ENCODE measurements at regions not wholly inside any gene's neighbourhood (a gene's known extent, or its start where the extent isn't known, plus 50 kb on each side); places are given as distances from the start of the nearest gene placed in this dataset.

DNA sequence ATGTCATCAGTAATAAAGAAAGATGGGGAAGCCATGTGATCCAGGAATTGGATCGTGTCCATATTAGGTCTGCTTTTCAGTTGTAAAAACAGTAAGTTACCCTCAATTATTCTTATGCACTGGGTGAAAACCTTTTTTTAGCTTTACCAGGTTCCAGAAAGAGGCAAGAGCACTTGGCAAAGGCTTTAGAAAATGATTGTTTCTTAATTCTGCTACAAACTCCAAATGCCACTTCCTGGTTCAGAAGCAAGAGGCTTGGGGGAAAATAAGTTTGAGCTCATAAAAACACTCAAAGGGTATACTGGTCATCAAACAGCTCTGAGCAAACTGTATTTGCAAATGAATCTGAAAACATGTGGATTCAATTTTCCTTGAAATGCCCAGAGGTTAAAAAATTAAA, 615.6 kb downstream of the EBF1 start:
- H3K27ac ChIP-seq (ENCODE audit: control insufficient read depth, insufficient read depth, low read length) = no peak overlapping the region
- dilution Hi-C loops (cut with MboI; ENCODE audit: extremely low pct_ligation_motif_present, low sequenced_read_pairs) = no loop called here
- H3K79me2 ChIP-seq (ENCODE audit: control insufficient read depth, insufficient read depth, low read length) = no peaks in the 10 kb centered on the region
- no peak overlapping the region for H3K4me2 ChIP-seq (ENCODE audit: control insufficient read depth, extremely low read depth, insufficient read depth, low read depth, low read length)
- no peaks in the 10 kb centered on the region for H3K9me1 ChIP-seq (ENCODE audit: control insufficient read depth, extremely low read depth, insufficient read depth, low read length)
- H3K4me3 ChIP-seq (ENCODE audit: control insufficient read depth in 2 of 3, extremely low read depth in 1 of 3, insufficient read depth in 2 of 3, low read depth in 1 of 3, low read length in 3 of 3) = no peak overlapping the region
- no peak for TF ChIP-seq EZH2 (IDR thresholded peaks at IDR 0.05; ENCODE audit: low read length)
- TF ChIP-seq, protein P1, sequence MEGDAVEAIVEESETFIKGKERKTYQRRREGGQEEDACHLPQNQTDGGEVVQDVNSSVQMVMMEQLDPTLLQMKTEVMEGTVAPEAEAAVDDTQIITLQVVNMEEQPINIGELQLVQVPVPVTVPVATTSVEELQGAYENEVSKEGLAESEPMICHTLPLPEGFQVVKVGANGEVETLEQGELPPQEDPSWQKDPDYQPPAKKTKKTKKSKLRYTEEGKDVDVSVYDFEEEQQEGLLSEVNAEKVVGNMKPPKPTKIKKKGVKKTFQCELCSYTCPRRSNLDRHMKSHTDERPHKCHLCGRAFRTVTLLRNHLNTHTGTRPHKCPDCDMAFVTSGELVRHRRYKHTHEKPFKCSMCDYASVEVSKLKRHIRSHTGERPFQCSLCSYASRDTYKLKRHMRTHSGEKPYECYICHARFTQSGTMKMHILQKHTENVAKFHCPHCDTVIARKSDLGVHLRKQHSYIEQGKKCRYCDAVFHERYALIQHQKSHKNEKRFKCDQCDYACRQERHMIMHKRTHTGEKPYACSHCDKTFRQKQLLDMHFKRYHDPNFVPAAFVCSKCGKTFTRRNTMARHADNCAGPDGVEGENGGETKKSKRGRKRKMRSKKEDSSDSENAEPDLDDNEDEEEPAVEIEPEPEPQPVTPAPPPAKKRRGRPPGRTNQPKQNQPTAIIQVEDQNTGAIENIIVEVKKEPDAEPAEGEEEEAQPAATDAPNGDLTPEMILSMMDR (optimal IDR thresholded peaks at IDR 0.05 in 1 of 3, IDR thresholded peaks at IDR 0.05 in 1 of 3, conservative IDR thresholded peaks at IDR 0.05 in 1 of 3; ENCODE audit: extremely low read depth in 1 of 3, insufficient read depth in 2 of 3, low read length in 3 of 3) = no peak
- H3K4me1 ChIP-seq (ENCODE audit: control insufficient read depth, extremely low read depth, insufficient read depth, low read length) = no peaks in the 10 kb centered on the region
- H3K27me3 ChIP-seq (ENCODE audit: control insufficient read depth, extremely low read depth, insufficient read depth, low read length) = no peaks in the 10 kb centered on the region
- DNase-seq (ENCODE audit: low read depth, low spot score) = no peak
- FAIRE-seq = no peak
- H3K9me3 ChIP-seq (ENCODE audit: control insufficient read depth, low read depth, low read length) = no peaks in the 10 kb centered on the region
- H3K9ac ChIP-seq (ENCODE audit: control insufficient read depth, extremely low read depth, insufficient read depth, low read length) = no peak overlapping the region
- H4K20me1 ChIP-seq (ENCODE audit: control insufficient read depth, extremely low read depth, insufficient read depth, low read length) = no peaks in the 10 kb centered on the region
- no peaks in the 10 kb centered on the region for H3K36me3 ChIP-seq (ENCODE audit: control insufficient read depth in 2 of 2, extremely low read depth in 1 of 2, insufficient read depth in 2 of 2, low read length in 2 of 2)
- no peak overlapping the region for H2AFZ ChIP-seq (ENCODE audit: control insufficient read depth, low read length)

DNA sequence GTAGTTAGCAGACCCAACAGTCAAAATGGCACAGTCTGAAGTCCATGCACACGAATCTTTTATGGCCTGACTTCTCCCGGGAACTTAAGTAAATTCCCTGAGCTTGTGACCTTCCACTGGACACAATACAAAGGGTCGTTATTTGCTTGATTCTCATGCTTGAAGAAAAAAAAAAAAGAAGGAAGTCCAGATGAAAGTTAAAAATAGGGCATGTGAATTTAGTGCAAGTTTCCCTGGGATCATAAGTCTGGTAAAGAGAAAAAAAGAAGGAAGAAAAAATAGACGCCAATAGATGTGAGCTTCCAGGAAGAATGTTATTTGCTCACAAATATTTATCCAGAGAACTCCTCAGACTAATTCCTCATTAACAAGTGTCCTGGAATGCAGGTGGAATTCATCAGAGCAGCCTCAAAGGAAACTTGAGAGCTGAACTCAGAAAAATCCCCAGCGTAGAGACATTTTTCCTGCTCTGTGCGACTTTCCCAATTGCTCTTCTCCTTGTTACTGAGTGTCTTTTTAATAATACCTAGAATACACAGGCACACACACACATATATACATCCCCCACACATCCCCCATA, 616.3 kb downstream of the EBF1 start:
- no peaks in the 10 kb centered on the region for H3K27me3 ChIP-seq (ENCODE audit: control insufficient read depth, extremely low read depth, insufficient read depth, low read length)
- no peak overlapping the region for H3K4me3 ChIP-seq (ENCODE audit: control insufficient read depth in 2 of 3, extremely low read depth in 1 of 3, insufficient read depth in 2 of 3, low read depth in 1 of 3, low read length in 3 of 3)
- no peak overlapping the region for H3K9ac ChIP-seq (ENCODE audit: control insufficient read depth, extremely low read depth, insufficient read depth, low read length)
- no peaks in the 10 kb centered on the region for H3K36me3 ChIP-seq (ENCODE audit: control insufficient read depth in 2 of 2, extremely low read depth in 1 of 2, insufficient read depth in 2 of 2, low read length in 2 of 2)
- DNase-seq (ENCODE audit: low read depth, low spot score) = no peak
- no peak for FAIRE-seq
- H3K27ac ChIP-seq (ENCODE audit: control insufficient read depth, insufficient read depth, low read length) = no peak overlapping the region
- H2AFZ ChIP-seq (ENCODE audit: control insufficient read depth, low read length) = no peak overlapping the region
- no peaks in the 10 kb centered on the region for H3K79me2 ChIP-seq (ENCODE audit: control insufficient read depth, insufficient read depth, low read length)
- dilution Hi-C loops (cut with MboI; ENCODE audit: extremely low pct_ligation_motif_present, low sequenced_read_pairs) = no loop called here
- TF ChIP-seq, protein P1 (optimal IDR thresholded peaks at IDR 0.05 in 1 of 3, IDR thresholded peaks at IDR 0.05 in 1 of 3, conservative IDR thresholded peaks at IDR 0.05 in 1 of 3; ENCODE audit: extremely low read depth in 1 of 3, insufficient read depth in 2 of 3, low read length in 3 of 3) = no peak
- TF ChIP-seq EZH2 (IDR thresholded peaks at IDR 0.05; ENCODE audit: low read length) = no peak
- no peaks in the 10 kb centered on the region for H3K9me3 ChIP-seq (ENCODE audit: control insufficient read depth, low read depth, low read length)
- H3K9me1 ChIP-seq (ENCODE audit: control insufficient read depth, extremely low read depth, insufficient read depth, low read length) = no peaks in the 10 kb centered on the region
- H4K20me1 ChIP-seq (ENCODE audit: control insufficient read depth, extremely low read depth, insufficient read depth, low read length) = no peaks in the 10 kb centered on the region
- H3K4me1 ChIP-seq (ENCODE audit: control insufficient read depth, extremely low read depth, insufficient read depth, low read length) = no peaks in the 10 kb centered on the region
- no peak overlapping the region for H3K4me2 ChIP-seq (ENCODE audit: control insufficient read depth, extremely low read depth, insufficient read depth, low read depth, low read length)

Data from keratinocyte (primary cell).